ENCODE measurements at regions not wholly inside any gene's neighbourhood (a gene's known extent, or its start where the extent isn't known, plus 50 kb on each side); places are given as distances from the start of the nearest gene placed in this dataset.

GRCh38 chr3:193998123-193998448 is 137.9 kb upstream of the HES1 start:
- no peaks in the 10 kb centered on the region for H3K36me3 ChIP-seq (ENCODE audit: control insufficient read depth, insufficient read depth, low read length)
- no peaks in the 10 kb centered on the region for H3K27me3 ChIP-seq (ENCODE audit: control insufficient read depth, insufficient read depth, low read length)
- no peak for DNase-seq (ENCODE audit: low read depth)
- TF ChIP-seq, protein P1, sequence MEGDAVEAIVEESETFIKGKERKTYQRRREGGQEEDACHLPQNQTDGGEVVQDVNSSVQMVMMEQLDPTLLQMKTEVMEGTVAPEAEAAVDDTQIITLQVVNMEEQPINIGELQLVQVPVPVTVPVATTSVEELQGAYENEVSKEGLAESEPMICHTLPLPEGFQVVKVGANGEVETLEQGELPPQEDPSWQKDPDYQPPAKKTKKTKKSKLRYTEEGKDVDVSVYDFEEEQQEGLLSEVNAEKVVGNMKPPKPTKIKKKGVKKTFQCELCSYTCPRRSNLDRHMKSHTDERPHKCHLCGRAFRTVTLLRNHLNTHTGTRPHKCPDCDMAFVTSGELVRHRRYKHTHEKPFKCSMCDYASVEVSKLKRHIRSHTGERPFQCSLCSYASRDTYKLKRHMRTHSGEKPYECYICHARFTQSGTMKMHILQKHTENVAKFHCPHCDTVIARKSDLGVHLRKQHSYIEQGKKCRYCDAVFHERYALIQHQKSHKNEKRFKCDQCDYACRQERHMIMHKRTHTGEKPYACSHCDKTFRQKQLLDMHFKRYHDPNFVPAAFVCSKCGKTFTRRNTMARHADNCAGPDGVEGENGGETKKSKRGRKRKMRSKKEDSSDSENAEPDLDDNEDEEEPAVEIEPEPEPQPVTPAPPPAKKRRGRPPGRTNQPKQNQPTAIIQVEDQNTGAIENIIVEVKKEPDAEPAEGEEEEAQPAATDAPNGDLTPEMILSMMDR (IDR thresholded peaks at IDR 0.05; ENCODE audit: insufficient read depth, low read length, severe bottlenecking) = no peak
- FAIRE-seq = no peak
- no peak overlapping the region for H3K4me3 ChIP-seq (ENCODE audit: low read depth, low read length)

GRCh38 chr3:193998628-193999195 is 137.2 kb upstream of the HES1 start:
- no peak overlapping the region for H3K4me3 ChIP-seq (ENCODE audit: low read depth, low read length)
- DNase-seq (ENCODE audit: low read depth) (no peak), FAIRE-seq (no peak)
- TF ChIP-seq, protein P1 (IDR thresholded peaks at IDR 0.05; ENCODE audit: insufficient read depth, low read length, severe bottlenecking) = no peak
- H3K36me3 ChIP-seq (ENCODE audit: control insufficient read depth, insufficient read depth, low read length) = no peaks in the 10 kb centered on the region
- H3K27me3 ChIP-seq (ENCODE audit: control insufficient read depth, insufficient read depth, low read length) = no peaks in the 10 kb centered on the region

DNA sequence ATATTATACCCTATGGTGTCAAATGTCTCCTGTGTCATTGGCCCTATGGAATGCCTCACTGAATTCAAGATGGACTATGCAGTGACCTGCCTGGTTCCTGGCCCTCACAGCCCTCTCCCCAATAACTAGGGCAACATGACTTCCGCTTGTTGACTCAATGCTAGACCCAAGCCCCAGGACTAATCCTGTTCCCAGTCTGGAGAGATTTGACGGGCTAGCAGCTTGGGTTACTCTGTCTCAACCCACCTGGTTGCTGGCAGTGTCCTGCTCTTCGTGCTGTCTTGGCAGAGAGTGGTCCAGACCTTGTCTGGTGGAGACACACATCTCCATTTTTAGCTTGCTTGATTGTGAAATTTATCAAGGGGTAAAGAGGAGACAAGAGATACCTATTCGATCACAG is 135.8 kb upstream of the HES1 start:
- TF ChIP-seq, protein P1 (IDR thresholded peaks at IDR 0.05; ENCODE audit: insufficient read depth, low read length, severe bottlenecking) = no peak
- no peaks in the 10 kb centered on the region for H3K36me3 ChIP-seq (ENCODE audit: control insufficient read depth, insufficient read depth, low read length)
- FAIRE-seq = no peak

DNA sequence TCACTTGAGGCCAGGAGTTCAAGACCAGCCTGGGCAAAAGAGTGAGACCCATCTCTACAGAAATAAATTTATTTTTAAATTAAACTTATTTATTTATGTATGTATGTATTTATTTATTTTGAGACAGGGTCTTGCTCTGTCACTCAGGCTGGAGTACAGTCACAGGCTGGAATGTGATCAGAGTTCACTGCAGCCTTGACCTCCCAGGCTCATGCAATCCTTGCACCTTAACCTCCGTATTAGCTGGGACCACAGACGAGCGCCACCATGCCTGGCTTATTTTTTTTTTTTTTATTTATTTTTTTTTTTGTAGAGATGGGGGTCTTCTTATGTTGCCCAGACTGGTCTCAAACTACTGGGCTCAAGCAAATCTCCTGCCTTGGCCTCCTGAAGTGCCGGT is 135.2 kb upstream of the HES1 start:
- Histone ChIP-seq H3K36me3 (ENCODE audit: control insufficient read depth, insufficient read depth, low read length) (no peaks in the 10 kb centered on the region), H3K4me3 (ENCODE audit: low read depth, low read length) (no peak overlapping the region)

More for the DNA sequence above, 135.8 kb upstream of the HES1 start:
- Histone ChIP-seq H3K4me3 (ENCODE audit: low read depth, low read length) (no peak overlapping the region), H3K27me3 (ENCODE audit: control insufficient read depth, insufficient read depth, low read length) (no peaks in the 10 kb centered on the region)
- DNase-seq (ENCODE audit: low read depth) = no peak

DNA sequence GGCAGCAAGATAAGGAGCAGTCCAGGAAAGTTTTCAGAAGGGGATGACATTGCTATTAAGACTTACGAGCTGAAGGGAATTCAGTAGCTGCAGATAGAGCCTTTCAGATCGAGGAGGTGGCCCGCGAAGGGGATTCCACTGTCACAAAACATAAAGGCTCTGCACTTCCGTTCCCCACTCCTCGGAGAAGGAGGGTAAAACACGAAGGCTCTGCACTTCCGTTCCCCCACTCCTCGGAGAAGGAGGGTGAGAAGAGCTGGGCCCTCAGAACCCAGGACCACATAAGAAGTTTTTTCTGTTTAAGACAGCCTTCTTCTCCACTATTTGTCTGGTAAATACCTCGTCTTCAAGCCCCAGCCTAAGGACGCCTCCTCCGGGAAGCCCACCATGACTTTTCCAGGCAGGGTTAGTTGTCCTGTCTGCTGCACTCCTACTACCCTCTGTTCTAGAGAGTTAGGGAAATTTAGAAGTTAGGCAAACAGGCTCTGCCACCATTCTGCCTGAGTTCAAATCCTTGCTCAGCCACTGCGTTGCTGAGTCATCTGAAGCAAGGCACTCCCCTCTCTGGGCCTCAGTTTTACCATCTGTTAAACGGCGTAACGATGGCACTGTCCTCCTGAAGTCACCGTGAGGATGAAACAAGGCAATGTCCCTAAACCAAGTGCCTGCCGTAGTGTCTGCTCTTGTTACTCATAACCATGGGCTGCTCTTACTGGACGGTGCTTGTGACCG is 134.1 kb upstream of the HES1 start:
- TF ChIP-seq, protein P1 (IDR thresholded peaks at IDR 0.05; ENCODE audit: insufficient read depth, low read length, severe bottlenecking) = no peak
- Histone ChIP-seq H3K4me3 (ENCODE audit: low read depth, low read length) (no peak overlapping the region), H3K27me3 (ENCODE audit: control insufficient read depth, insufficient read depth, low read length) (no peaks in the 10 kb centered on the region), H3K36me3 (ENCODE audit: control insufficient read depth, insufficient read depth, low read length) (no peaks in the 10 kb centered on the region)
- FAIRE-seq (no peak), DNase-seq (ENCODE audit: low read depth) (no peak)

More for the DNA sequence above, 135.2 kb upstream of the HES1 start:
- FAIRE-seq (no peak), DNase-seq (ENCODE audit: low read depth) (no peak)
- TF ChIP-seq, protein P1 (IDR thresholded peaks at IDR 0.05; ENCODE audit: insufficient read depth, low read length, severe bottlenecking) = no peak
- H3K27me3 ChIP-seq (ENCODE audit: control insufficient read depth, insufficient read depth, low read length) = no peaks in the 10 kb centered on the region

Measured in bronchial epithelial cell (primary cell).